GM19240 (cell line): ENCODE measurements at regions not wholly inside any gene's neighbourhood (a gene's known extent, or its start where the extent isn't known, plus 50 kb on each side); places are given as distances from the start of the nearest gene placed in this dataset.
"Not testable (repeated sequence)": the region's sequence is repeated elsewhere in the genome, so short reads cannot be mapped to it uniquely, and the experiment has no call there.

ENCODE experiments used
- DNase-seq: peaks from one replicate; pipeline ENCODE4 v3.0.0; 2011; ENCODE audit warnings: low spot score; ENCODE audit not compliant: insufficient read length

- no peak for DNase-seq
Measured at GRCh38 chr5:114148253-114148652, 213.6 kb upstream of the KCNN2 start.

- not testable (repeated sequence) for DNase-seq
Measured at GRCh38 chr5:114148728-114149127, 213.1 kb upstream of the KCNN2 start.

DNA sequence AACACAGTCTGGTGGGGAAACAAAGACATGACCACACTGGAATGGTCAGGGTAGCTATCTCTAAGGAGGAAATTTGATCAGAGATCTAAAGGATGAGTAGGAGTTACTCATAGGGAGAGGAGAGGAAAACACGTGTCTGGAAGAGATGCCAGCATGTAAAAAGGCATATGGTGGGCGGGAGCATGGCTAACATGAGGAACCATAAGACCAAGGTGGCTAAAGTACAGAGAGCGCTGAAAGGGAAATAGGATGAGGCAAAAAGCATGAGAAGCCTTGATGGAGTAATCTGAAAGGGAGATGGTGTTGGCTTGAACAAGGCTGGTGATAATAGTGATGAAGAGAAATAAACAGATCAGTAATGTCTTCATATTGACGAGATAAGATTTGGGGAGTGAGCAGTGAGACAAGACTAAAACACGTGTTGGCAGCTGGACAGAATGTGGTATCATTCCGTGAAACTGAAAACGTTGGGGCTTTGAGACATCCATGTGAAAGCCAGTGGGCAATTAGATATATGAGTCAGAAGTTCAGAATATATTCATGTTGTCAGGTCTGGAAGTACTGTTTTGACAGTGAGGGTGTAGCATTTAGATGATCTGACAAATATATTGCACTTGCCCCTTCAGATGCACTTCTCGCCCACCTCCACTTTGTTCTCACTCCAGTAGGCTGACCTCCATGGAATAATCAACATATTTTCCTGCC, 209.1 kb upstream of the KCNN2 start:
- no peak for DNase-seq

DNA sequence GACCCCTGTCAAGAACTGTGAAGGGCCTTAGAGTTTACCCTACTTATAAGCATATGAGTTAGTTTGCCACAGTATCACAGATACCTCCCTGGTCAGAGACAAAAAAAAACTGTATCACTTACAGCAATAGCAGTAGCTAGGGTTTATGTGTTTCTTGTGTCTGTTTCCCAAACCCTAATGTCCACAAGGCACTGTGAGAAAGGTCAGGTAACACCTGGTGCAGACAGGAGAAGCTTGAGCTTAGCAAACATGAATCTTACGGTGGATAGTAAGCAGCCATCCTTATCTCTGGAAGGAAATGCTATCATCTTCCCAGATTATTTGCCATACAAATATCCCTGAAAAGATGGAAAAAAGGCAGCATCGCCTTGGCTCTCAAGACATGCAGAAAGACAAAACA, 208.5 kb upstream of the KCNN2 start:
- DNase-seq, result no peak

GRCh38 chr5:114153833-114154232, 208.0 kb upstream of the KCNN2 start:
- no peak for DNase-seq

DNA sequence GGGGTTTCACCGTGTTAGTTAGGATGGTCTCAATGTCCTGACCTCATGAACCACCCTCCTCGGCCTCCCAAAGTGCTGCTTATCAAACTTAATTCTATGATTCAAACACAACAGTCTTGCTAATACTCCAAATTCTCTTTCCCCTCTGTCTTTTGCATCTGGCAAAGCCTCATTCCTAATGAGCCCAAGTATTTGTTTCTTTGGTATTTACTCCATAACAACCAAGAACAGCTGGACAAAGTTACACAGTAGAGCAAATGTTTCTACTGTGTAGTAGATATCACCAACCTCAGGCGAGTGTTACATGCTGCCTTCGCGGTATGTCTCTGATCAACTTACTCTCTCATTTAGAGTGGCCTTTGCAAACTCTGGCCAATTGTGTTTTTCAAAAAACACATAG, 195.8 kb upstream of the KCNN2 start:
- no peak for DNase-seq

- no peak for DNase-seq
Measured at GRCh38 chr5:114174131-114174530, 187.7 kb upstream of the KCNN2 start.

GRCh38 chr5:114174837-114175236, 187.0 kb upstream of the KCNN2 start:
- DNase-seq, result no peak

DNA sequence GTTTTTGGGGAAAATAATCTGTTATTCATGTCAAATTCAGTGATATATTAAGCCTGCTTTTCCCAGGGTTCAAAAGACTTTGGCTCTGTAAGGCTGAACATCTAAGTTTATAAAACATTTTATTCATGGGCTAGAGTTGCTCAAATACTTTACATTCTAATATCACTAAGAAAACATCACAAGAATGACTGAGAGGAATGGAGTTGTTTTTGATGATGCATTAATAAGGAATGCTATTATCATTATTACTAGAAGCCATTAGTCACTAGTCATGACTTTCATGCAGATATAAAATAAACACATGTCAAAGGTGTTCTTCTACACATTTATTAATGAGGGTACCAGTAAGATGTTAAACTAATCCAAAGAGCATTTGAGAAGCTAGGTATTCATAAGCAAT, 185.5 kb upstream of the KCNN2 start:
- no peak for DNase-seq

DNA sequence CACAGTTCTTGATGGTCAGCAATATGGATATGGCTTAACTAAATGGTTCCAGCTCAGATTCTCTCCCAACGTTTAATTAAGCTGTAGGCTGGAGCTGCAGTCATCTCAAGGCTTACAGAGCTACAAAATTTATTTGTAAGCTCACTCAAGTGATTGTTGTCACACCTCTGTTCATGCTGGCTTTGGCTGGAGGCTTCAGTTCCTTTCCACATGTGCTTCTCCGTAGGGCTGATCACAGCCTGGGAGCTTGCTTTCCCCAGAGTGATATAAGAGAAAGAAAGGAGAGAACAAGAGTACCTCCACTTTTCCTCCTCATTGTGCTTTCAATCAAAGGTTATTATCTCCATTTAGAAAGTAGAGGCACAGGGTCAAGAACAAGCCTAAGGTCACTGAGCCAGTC, 182.7 kb upstream of the KCNN2 start:
- DNase-seq, result no peak

GRCh38 chr5:114184006-114184405, 177.9 kb upstream of the KCNN2 start:
- DNase-seq, result no peak

DNA sequence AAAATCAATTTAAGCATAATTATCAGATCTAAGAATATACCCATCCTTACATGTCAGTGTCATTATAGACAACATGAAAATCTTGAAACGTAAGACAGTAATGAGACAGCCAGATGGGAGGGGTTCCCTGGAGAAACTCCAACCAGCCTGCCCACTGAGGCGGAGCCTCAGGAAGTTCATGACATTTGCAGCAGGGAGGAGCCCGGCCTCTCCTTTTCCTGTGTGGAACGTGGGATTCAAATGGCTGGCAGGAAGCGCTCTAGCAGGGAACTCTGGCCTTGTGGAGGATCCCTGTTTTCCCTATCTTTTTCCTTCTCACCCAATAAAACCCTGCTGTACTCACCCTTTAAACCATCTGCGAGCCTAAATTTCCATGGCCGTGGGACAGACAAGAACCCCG, 176.6 kb upstream of the KCNN2 start:
- DNase-seq, result no peak

DNA sequence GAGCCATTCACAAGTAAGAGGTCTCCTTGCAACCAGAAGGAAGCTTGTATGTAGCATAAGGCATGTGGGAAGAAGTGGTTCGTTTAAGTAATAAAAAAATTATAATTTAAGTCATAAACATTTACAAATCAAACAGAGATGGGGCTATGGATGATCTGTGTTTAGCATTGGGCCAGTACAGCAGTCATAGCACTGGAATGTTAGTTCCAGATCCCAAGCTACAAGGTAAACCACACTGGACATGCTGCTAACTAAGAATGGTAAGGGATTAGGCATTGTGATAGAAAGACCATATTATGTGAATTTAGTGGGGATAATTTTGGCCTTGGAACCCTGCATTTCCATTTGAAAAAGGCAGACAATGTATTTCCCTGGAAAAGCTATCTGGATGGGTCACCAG, 170.4 kb upstream of the KCNN2 start:
- DNase-seq, result no peak

DNA sequence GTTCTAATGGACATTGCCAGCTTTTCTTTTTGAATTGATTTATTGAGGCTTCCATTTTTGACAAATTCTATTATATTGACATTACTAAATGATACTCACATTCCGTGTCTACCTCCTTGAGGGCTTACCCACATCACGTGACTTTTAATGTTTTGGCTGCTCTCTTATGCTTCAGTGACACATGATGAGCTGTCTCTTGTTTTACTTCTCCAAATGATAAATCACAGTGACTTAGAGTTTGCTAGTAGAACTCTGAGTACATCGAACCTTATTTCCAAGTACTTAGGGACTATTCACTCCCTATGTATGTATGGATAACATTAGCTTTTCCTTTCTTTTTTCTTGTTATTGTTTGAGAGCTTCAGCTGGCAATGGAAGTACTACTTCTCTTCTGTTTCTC, 169.8 kb upstream of the KCNN2 start:
- DNase-seq, result no peak

- no peak for DNase-seq
Measured at GRCh38 chr5:114201332-114201731, 160.5 kb upstream of the KCNN2 start.

GRCh38 chr5:114204923-114205322, 156.9 kb upstream of the KCNN2 start:
- no peak for DNase-seq

DNA sequence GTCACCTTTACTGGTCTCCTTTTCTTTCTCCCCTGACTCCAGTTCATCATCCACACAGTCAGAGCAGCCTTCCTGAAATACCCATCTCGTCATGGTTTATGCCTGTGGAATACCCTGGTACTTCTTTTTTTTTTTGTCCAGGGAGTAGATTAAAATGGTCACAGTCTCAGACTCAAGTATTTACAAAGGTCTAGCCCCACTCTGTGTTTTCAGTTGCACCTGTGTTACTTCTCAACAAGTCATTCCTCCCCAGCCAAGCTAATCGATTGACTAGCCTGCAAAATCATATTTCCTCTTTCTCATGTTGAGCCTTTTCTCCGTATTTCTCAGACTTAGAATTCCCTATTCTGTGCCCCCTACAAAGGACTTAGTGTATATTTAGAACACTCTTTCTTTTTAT, 155.2 kb upstream of the KCNN2 start:
- no peak for DNase-seq

GRCh38 chr5:114207615-114208014, 154.3 kb upstream of the KCNN2 start:
- DNase-seq, result no peak

DNA sequence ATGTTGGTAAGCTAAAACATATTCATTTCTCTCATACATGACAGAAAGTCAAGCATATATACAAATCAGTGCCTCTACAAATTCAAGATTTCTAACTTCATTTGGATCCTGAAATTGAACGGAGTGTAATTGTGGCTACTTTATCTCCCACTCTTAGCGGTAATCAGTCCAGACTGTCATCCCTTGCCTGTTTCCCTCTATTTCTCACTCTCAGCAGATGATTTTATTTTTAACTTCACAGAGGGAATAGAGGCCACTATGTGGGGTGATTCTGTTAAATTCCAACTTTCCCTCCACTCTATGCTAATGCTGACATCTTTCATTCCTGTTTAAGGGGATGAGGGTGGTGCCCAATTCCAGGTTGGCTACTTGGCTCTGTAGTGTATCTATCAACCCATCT, 153.8 kb upstream of the KCNN2 start:
- DNase-seq, result no peak

DNA sequence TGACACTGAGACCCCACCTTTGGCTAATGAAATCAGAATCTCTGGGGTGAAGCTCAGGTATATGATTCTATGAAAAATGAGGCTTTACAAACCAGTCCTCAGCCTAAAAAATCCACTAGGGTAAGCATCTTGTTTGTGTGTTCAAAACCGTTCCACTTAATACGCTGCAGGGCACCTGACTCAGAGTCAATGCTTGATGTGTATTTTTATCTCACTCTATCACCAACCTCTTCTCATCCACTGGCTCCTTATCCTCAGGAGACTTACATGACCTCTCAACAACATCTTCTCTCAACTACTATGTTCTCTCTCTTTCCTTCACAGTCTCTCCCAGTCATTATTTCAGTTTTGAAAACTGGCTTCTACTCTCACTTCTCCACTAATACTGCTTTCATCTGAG, 153.3 kb upstream of the KCNN2 start:
- DNase-seq, result no peak

DNA sequence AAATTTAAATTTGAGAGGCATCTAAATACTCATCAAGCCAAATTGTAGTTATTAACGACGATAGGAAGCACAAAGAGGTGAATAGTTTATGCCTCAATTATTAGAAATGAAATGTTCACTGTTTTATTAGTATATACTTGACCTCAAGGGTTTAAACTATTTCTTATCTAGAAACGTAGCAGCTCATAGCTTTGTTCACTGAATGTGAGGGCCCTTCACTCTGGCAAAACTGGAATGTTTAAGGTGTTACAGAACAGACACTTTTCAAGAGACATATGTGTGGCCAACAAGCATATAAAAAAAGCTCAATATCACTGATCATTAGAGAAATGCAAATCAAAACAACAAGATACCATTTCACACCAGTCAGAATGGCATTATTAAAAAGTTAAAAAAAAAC, 151.2 kb upstream of the KCNN2 start:
- DNase-seq, result no peak

- no peak for DNase-seq
Measured at GRCh38 chr5:114221807-114222206, 140.1 kb upstream of the KCNN2 start.

GRCh38 chr5:114223866-114224265, 138.0 kb upstream of the KCNN2 start:
- no peak for DNase-seq

DNA sequence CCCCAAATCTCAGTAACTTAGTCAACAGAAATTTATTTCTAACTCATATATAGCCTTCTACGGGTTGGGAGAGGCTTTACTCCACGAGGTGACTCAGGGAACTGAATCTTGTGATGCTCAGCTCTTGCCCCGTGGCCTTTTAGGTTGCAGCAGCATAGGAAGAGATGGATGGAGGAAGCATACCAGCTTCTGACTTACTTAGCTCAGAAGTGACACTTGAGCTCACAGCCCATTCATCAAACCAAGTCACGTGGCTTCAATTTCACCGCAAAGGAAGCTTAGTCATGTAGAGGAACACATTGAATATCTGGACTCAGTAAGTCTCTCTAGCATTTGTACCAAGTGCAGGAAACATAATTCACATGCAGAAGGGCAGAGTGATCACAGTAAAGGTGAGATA, 124.1 kb upstream of the KCNN2 start:
- no peak for DNase-seq
